ENCODE measurements at regions not wholly inside any gene's neighbourhood (a gene's known extent, or its start where the extent isn't known, plus 50 kb on each side); places are given as distances from the start of the nearest gene placed in this dataset.

GRCh38 chr21:28826569-28826968 lies 166.1 kb downstream of the LTN1 start (continued):
- no peak for TF ChIP-seq BCL6 (CRISPR knock-in tag; IDR thresholded peaks at IDR 0.05)
- TF ChIP-seq XRCC4 (IDR thresholded peaks at IDR 0.05; ENCODE audit: extremely low read depth, insufficient read depth, insufficient read length) = no peak
- TF ChIP-seq POLR2G (IDR thresholded peaks at IDR 0.05; ENCODE audit: low read depth, low read length) = no peak
- no peak for TF ChIP-seq MYC (IDR thresholded peaks at IDR 0.05; ENCODE audit: low read depth, low read length)
- no peak for TF ChIP-seq MYC (CRISPR knock-in tag; IDR thresholded peaks at IDR 0.05; ENCODE audit: borderline replicate concordance, low read depth)
- no peak for TF ChIP-seq ZNF398 (CRISPR knock-in tag; IDR thresholded peaks at IDR 0.05)
- no peak for TF ChIP-seq TRIM24 (IDR thresholded peaks at IDR 0.05)
- TF ChIP-seq ZFP36 (IDR thresholded peaks at IDR 0.05; ENCODE audit: low read depth, low read length, partially characterized antibody) = no peak
- no peak for TF ChIP-seq THRB (CRISPR knock-in tag; conservative IDR thresholded peaks at IDR 0.05)
- TF ChIP-seq TFAP4 (CRISPR knock-in tag; IDR thresholded peaks at IDR 0.05; ENCODE audit: borderline replicate concordance) = no peak
- no peak for TF ChIP-seq RNF2 (IDR thresholded peaks at IDR 0.05)
- TF ChIP-seq E2F8 (IDR thresholded peaks at IDR 0.05; ENCODE audit: low read depth, partially characterized antibody) = no peak
- no peak for TF ChIP-seq SREBF2 (CRISPR knock-in tag; IDR thresholded peaks at IDR 0.05)
- no peak for TF ChIP-seq ZNF584 (CRISPR knock-in tag; IDR thresholded peaks at IDR 0.05; ENCODE audit: low read depth)
- no peak for TF ChIP-seq GMEB1 (CRISPR knock-in tag; IDR thresholded peaks at IDR 0.05)
